ENCODE measurements at regions not wholly inside any gene's neighbourhood (a gene's known extent, or its start where the extent isn't known, plus 50 kb on each side); places are given as distances from the start of the nearest gene placed in this dataset.
A peak's percentile ranks its signal among the peaks of the same experiment; 100 is the strongest.

DNA sequence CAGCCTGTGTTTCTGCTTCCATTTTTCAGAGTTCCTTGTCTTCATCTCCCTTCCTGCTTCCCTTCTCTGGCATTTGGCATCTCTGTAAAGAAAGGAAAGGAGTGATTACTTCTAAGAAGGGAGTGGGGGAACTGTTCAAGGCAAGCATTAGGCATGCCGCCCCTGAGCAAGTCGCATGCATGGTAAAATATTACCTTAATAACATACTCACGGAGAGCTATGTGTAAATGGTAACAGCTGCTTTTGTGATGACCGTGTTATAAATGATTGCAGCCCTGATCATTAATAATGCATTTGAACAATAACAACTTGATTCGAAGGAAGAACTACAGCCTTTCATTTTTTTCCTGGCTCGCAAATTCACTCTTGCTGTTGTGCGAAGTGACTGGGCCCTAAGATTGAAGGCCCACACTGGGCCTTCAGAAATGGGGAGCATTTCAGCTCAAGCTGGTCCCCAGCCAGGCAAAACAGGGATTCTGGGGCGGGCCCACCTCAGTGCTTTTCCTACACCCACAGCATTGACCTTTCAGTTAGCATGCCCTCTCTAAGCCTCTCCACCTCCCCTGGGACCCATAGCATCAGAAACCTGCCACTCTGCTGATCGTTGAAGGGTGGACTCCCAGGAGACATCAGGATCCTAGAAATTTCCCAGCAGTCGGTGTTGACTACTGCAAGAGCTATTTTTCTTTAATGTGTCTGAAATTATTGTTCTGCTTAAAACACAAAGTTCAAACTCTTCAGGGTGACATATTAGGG lies 263.0 kb upstream of the CADM1 start:
- DNase-seq (ENCODE audit: low read depth), result no peak

- no peak for DNase-seq (ENCODE audit: low read depth)
Observed at GRCh38 chr11:115766561-115766960, 262.3 kb upstream of the CADM1 start.

DNA sequence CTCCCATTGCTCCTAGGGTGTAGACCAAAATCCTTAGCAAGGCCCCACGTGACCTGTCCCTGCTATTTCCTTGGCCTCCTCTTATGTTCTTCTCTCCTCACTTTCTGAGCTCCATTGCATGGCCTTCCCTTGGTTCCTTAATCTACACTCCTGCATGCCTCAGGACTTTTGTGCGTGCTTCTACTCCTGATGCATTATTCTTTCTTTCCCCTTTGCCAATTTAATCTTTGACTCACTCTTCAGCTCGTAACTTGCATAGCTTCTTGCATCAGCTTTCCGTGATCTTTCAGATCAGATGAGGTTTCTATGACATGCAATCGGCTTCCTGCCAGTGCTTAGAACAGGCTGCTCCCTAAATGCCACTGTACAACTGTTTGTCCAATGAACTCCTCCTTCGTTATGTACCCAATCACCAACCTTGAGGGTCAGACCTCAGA lies 261.6 kb upstream of the CADM1 start:
- DNase-seq (ENCODE audit: low read depth), result peak; percentile 37

GRCh38 chr11:115764176-115764575 lies 260.0 kb upstream of the CADM1 start:
- no peak for DNase-seq (ENCODE audit: low read depth)

GRCh38 chr11:115761817-115762216 lies 257.6 kb upstream of the CADM1 start:
- DNase-seq (ENCODE audit: low read depth), result no peak

DNA sequence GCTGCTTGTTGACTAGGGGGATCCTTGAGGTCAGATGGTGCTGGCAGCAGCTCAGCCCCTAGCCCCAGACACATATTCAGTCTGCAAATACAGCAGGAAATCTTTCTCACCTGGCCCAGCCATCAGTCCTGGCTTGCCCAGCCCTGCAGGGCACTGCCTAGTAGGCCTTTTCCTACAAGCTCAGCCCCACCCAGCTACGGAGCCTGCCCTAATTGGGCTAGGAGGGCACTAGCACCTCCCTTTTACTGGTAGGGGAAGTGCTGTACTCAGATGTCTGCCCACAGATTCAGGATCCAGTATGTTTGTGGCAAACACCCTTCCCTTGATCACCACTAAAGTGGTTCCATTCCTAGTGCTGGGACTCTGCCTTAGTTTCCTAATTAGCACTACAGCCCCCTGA lies 257.1 kb upstream of the CADM1 start:
- no peak for DNase-seq (ENCODE audit: low read depth)

GRCh38 chr11:115760461-115761320 lies 256.5 kb upstream of the CADM1 start:
- no peak for DNase-seq (ENCODE audit: low read depth)

- DNase-seq (ENCODE audit: low read depth), result no peak
Observed at GRCh38 chr11:115759622-115760460, 255.6 kb upstream of the CADM1 start.

DNA sequence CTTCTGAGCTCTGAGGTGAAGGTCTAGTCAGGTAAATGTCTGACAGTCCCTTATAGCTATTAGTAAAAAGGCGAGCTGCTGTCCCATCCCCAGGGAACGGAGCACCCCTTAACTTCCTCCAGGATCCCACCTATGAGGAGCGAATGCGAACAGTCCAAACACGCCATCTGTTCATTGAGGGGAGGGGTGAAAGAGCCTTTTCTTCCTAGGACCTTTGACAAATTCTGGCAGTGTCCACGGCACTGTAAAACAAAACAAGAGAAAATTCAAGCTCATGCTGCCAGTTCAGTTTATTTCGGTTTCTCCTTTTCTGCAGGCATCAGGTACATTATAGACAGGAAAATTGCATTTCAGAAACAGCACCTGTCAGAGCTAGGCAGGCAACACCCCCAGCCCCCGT lies 253.8 kb upstream of the CADM1 start:
- no peak for DNase-seq (ENCODE audit: low read depth)

- no peak for DNase-seq (ENCODE audit: low read depth)
Observed at GRCh38 chr11:115751243-115752015, 247.2 kb upstream of the CADM1 start.

DNA sequence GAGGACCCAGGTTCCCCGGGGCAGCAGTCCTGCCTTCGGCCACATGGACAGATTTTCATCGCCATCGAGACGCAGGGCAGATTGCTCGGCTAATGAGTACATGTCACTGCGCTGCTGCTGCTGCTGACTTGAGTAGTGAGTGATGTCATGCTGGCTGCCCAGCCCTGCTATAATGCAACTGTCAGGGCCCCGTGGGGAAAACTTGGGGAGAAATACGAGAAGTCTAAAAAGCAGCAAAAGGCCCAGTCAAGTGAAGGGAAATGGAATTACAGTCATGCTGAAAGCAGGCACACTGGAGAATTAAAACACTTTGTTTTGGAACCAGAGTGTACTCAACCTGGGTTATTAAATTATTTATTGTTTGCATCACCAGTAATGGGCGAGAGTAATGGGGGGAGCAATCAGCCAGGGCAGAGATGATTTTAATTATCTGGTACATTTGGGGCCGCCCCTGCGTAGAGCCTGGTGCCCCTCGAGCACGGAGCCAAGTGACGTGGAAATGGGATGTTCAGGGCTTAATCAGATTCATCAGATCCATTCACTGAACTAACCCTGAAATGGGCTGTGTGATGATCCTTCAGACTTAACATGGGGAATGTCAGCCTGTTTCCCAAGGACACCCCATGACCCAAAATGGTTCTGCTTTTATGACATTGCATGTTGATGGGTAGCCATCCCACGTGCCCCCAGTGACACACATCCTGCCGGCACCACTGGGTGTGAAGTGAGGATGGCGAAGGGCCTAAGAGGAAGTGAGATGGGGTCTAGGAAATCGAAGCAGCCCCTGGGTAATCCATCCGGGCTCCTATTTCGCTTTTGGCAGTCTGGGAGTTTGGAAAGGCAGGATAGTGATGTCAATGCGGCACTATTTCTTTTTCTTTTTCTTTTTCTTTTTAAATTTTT lies 241.6 kb upstream of the CADM1 start:
- DNase-seq (ENCODE audit: low read depth), result peak; percentile 19

DNA sequence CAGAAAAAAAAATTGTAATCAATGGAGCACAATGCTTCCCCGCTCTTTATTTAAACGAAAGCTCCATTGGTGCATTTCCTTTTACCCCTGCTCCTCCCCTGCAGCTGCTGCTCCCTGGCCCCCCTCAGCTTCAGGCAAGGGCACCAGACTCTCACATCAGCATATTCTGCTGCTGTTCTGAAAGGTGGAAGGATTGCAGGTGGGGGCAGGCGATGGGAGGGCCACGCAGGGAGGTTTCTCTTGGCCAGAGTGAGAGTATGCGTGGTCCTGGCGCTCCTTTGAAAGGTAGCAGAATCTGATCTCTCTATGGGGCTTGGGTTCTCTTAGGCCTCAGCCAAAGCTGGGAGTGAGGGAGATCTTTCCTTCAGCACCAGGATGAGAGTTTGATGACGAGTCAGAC lies 240.9 kb upstream of the CADM1 start:
- DNase-seq (ENCODE audit: low read depth), result no peak

- no peak for DNase-seq (ENCODE audit: low read depth)
Observed at GRCh38 chr11:115743719-115744118, 239.5 kb upstream of the CADM1 start.

GRCh38 chr11:115741376-115742107 lies 237.3 kb upstream of the CADM1 start:
- no peak for DNase-seq (ENCODE audit: low read depth)

GRCh38 chr11:115740324-115740723 lies 236.1 kb upstream of the CADM1 start:
- no peak for DNase-seq (ENCODE audit: low read depth)

GRCh38 chr11:115739878-115740277 lies 235.7 kb upstream of the CADM1 start:
- no peak for DNase-seq (ENCODE audit: low read depth)

- DNase-seq (ENCODE audit: low read depth), result no peak
Observed at GRCh38 chr11:115739146-115739545, 234.9 kb upstream of the CADM1 start.

DNA sequence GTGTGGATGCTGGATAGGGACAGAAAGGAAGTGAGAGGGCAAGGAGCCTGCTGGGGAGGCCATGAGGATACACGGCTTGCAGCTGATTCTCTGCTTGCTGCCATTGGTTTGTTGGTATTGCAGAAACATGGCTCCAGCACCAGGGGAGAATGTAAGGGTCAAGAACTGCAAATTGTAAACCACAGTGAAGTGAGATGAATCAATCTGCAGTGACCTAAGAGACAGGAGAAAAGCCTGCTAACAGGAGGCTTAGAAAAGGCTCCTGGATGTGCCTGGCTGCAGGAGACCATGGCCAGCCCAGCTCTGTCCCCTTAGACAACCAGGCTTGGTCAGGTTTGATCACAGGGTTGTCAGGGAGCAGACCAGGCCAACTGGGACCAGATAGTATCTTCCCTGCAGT lies 233.7 kb upstream of the CADM1 start:
- no peak for DNase-seq (ENCODE audit: low read depth)

DNA sequence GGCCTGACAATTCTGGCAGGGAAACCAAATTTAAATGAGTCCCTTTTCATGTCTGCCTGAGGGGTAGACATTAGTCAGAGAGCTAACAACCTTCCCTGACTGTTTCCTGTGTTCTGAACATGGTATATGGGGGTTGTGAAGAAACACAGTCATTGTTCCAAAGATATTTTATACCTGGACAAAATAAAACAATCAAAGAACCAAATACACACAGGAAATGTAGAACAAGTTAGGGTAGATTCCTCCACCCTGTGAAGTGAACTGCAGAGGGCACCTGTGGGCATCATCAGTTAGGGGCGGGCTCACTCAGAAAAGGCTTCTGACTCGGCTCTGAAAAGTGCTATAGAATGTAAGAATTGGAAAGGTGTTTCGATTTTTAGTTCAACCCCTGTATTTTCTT lies 231.9 kb upstream of the CADM1 start:
- DNase-seq (ENCODE audit: low read depth), result no peak

GRCh38 chr11:115724666-115725065 lies 220.5 kb upstream of the CADM1 start:
- DNase-seq (ENCODE audit: low read depth), result peak; percentile 26

Measured in stromal cell of bone marrow (primary cell).